ENCODE measurements at regions not wholly inside any gene's neighbourhood (a gene's known extent, or its start where the extent isn't known, plus 50 kb on each side); places are given as distances from the start of the nearest gene placed in this dataset.

DNA sequence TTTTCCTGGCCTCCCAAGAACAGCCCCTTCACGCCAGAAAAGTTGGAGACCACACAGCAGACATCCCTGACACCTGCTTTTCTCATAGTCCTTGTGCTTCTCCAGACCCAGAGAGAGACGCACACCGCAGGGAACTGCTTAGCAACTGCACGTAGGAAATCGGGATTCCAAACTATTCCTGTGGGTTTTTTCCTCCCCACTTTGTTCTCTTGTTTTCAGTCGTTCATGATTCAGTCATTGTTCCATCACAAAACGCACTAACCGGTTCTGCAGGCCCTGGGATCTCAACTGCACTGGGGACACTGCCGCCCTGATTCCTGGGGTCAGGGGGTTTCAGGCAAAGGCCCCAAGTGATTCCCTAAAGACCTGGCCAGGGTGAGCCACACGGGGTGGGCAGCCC lies 588.0 kb upstream of the KLF4 start:
- no peak overlapping the region for H3K14ac ChIP-seq (ENCODE audit: insufficient read depth, low read length)
- no peaks in the 10 kb centered on the region for H3K79me1 ChIP-seq (ENCODE audit: insufficient read depth, low read depth, low read length, poor library complexity, severe bottlenecking)
- no peak overlapping the region for H3K9ac ChIP-seq (ENCODE audit: extremely low read depth, insufficient read length, low read length)
- H4K5ac ChIP-seq (ENCODE audit: insufficient read length, low read depth, low read length): no peak overlapping the region
- H3K36me3 Mint-ChIP-seq (ENCODE audit: insufficient read depth in 1 of 3, low read depth in 3 of 3): no peaks in the 10 kb centered on the region
- H2AK5ac ChIP-seq (ENCODE audit: insufficient read length, low read length): no peak overlapping the region
- H4K20me1 ChIP-seq (ENCODE audit: control insufficient read depth, insufficient read depth, insufficient read length): no peaks in the 10 kb centered on the region
- H3K9me3 Mint-ChIP-seq: no peaks in the 10 kb centered on the region; a peak in 2 of 5 replicates
- no peak for DNase-seq
- H3K4me2 ChIP-seq (ENCODE audit: insufficient read depth, insufficient read length, low read length): no peak overlapping the region
- no peak overlapping the region for H3K23ac ChIP-seq (ENCODE audit: insufficient read length, low read depth, low read length)
- H3K23me2 ChIP-seq (ENCODE audit: insufficient read length, low read depth, low read length, poor library complexity, severe bottlenecking): no peaks in the 10 kb centered on the region
- no peak overlapping the region for H2BK5ac ChIP-seq (ENCODE audit: insufficient read length, low read length)
- no peak overlapping the region for H4K8ac ChIP-seq (replicated peaks; ENCODE audit: insufficient read length, low read depth, low read length)
- H3K9me3 ChIP-seq (ENCODE audit: control insufficient read depth, low read depth, low read length): no peaks in the 10 kb centered on the region
- TF ChIP-seq, protein P1, sequence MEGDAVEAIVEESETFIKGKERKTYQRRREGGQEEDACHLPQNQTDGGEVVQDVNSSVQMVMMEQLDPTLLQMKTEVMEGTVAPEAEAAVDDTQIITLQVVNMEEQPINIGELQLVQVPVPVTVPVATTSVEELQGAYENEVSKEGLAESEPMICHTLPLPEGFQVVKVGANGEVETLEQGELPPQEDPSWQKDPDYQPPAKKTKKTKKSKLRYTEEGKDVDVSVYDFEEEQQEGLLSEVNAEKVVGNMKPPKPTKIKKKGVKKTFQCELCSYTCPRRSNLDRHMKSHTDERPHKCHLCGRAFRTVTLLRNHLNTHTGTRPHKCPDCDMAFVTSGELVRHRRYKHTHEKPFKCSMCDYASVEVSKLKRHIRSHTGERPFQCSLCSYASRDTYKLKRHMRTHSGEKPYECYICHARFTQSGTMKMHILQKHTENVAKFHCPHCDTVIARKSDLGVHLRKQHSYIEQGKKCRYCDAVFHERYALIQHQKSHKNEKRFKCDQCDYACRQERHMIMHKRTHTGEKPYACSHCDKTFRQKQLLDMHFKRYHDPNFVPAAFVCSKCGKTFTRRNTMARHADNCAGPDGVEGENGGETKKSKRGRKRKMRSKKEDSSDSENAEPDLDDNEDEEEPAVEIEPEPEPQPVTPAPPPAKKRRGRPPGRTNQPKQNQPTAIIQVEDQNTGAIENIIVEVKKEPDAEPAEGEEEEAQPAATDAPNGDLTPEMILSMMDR (conservative IDR thresholded peaks at IDR 0.05): no peak
- peaks cover 8% of the 10 kb centered on the region for H3K27me3 Mint-ChIP-seq (ENCODE audit: low read depth)
- H3K4me1 Mint-ChIP-seq: peaks cover 21 to 23% of the 10 kb centered on the region in 2 experiments
- H3K4me3 Mint-ChIP-seq: no peak overlapping the region
- no peak overlapping the region for H3K27ac ChIP-seq (ENCODE audit: insufficient read length, low read depth, low read length)
- H2BK20ac ChIP-seq (ENCODE audit: low read depth, low read length, poor library complexity, severe bottlenecking): no peak overlapping the region
- H3K27ac Mint-ChIP-seq: no peak overlapping the region
- no peak overlapping the region for H3K4ac ChIP-seq (ENCODE audit: low read depth, low read length)
- no peak overlapping the region for H3K18ac ChIP-seq (ENCODE audit: insufficient read length, low read depth, low read length)
- H2BK12ac ChIP-seq (ENCODE audit: insufficient read length, low read depth, low read length): no peak overlapping the region
- H2BK120ac ChIP-seq (ENCODE audit: low read depth, low read length, poor library complexity, severe bottlenecking): no peak overlapping the region
- peaks cover 6% of the 10 kb centered on the region for H3K4me1 ChIP-seq (ENCODE audit: insufficient read depth, low read length)
- no peak overlapping the region for H2AFZ ChIP-seq (ENCODE audit: low read length)
- H3K56ac ChIP-seq (ENCODE audit: insufficient read length, low read depth, low read length): no peak overlapping the region
- H3K27me3 ChIP-seq (ENCODE audit: insufficient read depth, low read length): no peaks in the 10 kb centered on the region
- H3T11ph ChIP-seq (ENCODE audit: low read length): no peak overlapping the region
- H2BK15ac ChIP-seq (ENCODE audit: low read depth, low read length): no peak overlapping the region
- WGBS (ENCODE audit: extremely low coverage, insufficient read length, low lambda C conversion rate): no CpG with 5 or more reads among the region's 10 CpGs
- H3K79me2 ChIP-seq (ENCODE audit: insufficient read depth, low read length): no peaks in the 10 kb centered on the region
- no peak overlapping the region for H4K91ac ChIP-seq (ENCODE audit: insufficient read length, low read depth, low read length)
